ENCODE measurements at regions not wholly inside any gene's neighbourhood (a gene's known extent, or its start where the extent isn't known, plus 50 kb on each side); places are given as distances from the start of the nearest gene placed in this dataset.

DNA sequence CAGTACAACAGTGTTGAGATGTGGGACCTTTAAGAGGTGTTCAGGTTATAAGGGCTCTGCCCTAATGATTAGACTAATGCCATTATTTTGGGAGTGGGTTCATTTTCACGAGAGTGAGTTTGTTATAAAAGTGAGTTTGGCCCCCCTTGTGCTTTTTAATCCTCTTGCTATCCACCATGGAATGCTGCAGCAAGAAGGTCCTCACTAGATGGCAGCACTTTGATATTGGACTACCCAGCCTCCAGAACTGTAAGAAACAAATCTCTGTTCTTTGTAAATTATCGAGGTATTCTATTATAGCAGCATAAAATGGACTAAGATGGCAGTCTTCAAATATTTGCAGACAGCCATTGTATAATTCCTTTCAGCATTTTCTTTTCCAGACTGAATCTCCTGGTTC lies 212.4 kb downstream of the LRRC70 start:
- H3K4me3 Mint-ChIP-seq (ENCODE audit: unreplicated experiment): no peak overlapping the region
- peaks cover 3% of the 10 kb centered on the region for H3K4me1 Mint-ChIP-seq (ENCODE audit: low read depth, unreplicated experiment)
- peaks cover 2% of the 10 kb centered on the region for H3K9me3 Mint-ChIP-seq (ENCODE audit: unreplicated experiment)
- no peaks in the 10 kb centered on the region for H3K36me3 Mint-ChIP-seq (ENCODE audit: unreplicated experiment)
- no peaks in the 10 kb centered on the region for H3K27me3 Mint-ChIP-seq (ENCODE audit: unreplicated experiment)
- DNase-seq: no peak
- no peak overlapping the region for H3K27ac Mint-ChIP-seq (ENCODE audit: unreplicated experiment)
- TF ChIP-seq, protein P1, sequence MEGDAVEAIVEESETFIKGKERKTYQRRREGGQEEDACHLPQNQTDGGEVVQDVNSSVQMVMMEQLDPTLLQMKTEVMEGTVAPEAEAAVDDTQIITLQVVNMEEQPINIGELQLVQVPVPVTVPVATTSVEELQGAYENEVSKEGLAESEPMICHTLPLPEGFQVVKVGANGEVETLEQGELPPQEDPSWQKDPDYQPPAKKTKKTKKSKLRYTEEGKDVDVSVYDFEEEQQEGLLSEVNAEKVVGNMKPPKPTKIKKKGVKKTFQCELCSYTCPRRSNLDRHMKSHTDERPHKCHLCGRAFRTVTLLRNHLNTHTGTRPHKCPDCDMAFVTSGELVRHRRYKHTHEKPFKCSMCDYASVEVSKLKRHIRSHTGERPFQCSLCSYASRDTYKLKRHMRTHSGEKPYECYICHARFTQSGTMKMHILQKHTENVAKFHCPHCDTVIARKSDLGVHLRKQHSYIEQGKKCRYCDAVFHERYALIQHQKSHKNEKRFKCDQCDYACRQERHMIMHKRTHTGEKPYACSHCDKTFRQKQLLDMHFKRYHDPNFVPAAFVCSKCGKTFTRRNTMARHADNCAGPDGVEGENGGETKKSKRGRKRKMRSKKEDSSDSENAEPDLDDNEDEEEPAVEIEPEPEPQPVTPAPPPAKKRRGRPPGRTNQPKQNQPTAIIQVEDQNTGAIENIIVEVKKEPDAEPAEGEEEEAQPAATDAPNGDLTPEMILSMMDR (IDR thresholded peaks at IDR 0.05; ENCODE audit: partially characterized antibody, unreplicated experiment): no peak

DNA sequence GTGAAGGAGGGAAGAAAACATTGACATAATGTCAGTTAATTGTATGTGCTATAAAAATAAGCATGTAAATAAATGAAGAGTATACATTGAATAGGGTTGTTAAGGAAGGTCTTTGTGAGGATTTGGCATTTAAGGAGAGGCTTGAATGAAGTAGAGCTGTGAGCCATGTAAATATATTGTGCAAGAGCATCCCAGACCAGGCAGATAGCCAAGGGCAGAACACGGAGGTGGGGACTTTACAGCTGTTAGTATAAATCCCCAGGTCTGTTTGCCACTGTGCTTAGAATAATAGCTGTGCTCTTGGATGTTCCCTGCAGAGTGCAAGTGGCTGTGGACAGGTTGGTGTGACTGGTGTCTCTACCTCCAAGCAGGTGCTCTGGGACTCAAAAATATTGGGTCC lies 211.7 kb downstream of the LRRC70 start:
- no peak overlapping the region for H3K4me3 Mint-ChIP-seq (ENCODE audit: unreplicated experiment)
- H3K4me1 Mint-ChIP-seq (ENCODE audit: low read depth, unreplicated experiment): peaks cover 3% of the 10 kb centered on the region
- no peaks in the 10 kb centered on the region for H3K27me3 Mint-ChIP-seq (ENCODE audit: unreplicated experiment)
- no peaks in the 10 kb centered on the region for H3K36me3 Mint-ChIP-seq (ENCODE audit: unreplicated experiment)
- H3K9me3 Mint-ChIP-seq (ENCODE audit: unreplicated experiment): peaks cover 2% of the 10 kb centered on the region
- TF ChIP-seq, protein P1 (IDR thresholded peaks at IDR 0.05; ENCODE audit: partially characterized antibody, unreplicated experiment): no peak
- no peak for DNase-seq
- H3K27ac Mint-ChIP-seq (ENCODE audit: unreplicated experiment): no peak overlapping the region

DNA sequence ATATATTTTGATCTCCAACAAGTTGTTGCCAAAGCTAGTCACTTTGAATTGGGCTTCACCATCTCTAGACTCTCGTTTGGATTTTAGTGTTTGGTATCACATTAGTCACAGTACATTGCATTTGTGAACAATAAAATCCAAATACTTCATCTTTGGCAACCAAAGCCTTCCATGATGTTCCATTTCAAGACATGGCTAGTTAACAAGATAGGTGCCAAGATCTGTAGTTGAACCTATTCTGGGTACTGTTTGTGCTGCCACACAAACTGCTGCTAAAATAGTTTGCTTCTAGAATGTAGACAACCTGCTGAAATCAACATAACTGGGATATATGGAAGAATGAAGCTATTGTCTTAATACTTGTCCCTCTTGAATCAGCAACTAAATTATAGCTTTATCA lies 207.5 kb downstream of the LRRC70 start:
- Mint-ChIP-seq H3K27ac (ENCODE audit: unreplicated experiment) (no peak overlapping the region), H3K27me3 (ENCODE audit: unreplicated experiment) (peaks cover 3% of the 10 kb centered on the region), H3K4me3 (ENCODE audit: unreplicated experiment) (no peak overlapping the region), H3K4me1 (ENCODE audit: low read depth, unreplicated experiment) (peaks cover 3% of the 10 kb centered on the region), H3K9me3 (ENCODE audit: unreplicated experiment) (peaks cover 2% of the 10 kb centered on the region), H3K36me3 (ENCODE audit: unreplicated experiment) (no peaks in the 10 kb centered on the region)
- no peak for DNase-seq
- TF ChIP-seq, protein P1 (IDR thresholded peaks at IDR 0.05; ENCODE audit: partially characterized antibody, unreplicated experiment): no peak

DNA sequence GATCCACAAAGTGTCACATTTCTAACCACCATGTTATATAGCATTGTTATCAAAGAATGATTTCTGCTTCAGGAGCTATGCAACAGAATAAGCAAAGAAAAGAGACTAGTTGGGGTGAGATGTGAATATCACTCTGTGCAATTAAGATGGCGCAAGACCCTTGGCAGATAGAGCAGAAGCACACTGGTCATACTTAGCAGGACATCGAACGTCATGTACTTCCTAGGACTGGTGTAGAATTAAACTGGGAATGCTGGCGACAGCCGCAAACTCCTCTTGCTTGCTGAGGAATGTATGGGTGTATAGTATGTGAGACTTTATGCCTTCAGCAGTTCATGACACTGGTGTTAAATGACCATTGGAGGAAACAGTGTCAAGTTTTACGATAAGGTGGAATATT lies 207.0 kb downstream of the LRRC70 start:
- H3K4me3 Mint-ChIP-seq (ENCODE audit: unreplicated experiment): no peak overlapping the region
- TF ChIP-seq, protein P1 (IDR thresholded peaks at IDR 0.05; ENCODE audit: partially characterized antibody, unreplicated experiment): no peak
- no peaks in the 10 kb centered on the region for H3K36me3 Mint-ChIP-seq (ENCODE audit: unreplicated experiment)
- peaks cover 3% of the 10 kb centered on the region for H3K27me3 Mint-ChIP-seq (ENCODE audit: unreplicated experiment)
- no peak for DNase-seq
- H3K27ac Mint-ChIP-seq (ENCODE audit: unreplicated experiment): no peak overlapping the region
- peaks cover 2% of the 10 kb centered on the region for H3K9me3 Mint-ChIP-seq (ENCODE audit: unreplicated experiment)
- H3K4me1 Mint-ChIP-seq (ENCODE audit: low read depth, unreplicated experiment): peaks cover 3% of the 10 kb centered on the region

DNA sequence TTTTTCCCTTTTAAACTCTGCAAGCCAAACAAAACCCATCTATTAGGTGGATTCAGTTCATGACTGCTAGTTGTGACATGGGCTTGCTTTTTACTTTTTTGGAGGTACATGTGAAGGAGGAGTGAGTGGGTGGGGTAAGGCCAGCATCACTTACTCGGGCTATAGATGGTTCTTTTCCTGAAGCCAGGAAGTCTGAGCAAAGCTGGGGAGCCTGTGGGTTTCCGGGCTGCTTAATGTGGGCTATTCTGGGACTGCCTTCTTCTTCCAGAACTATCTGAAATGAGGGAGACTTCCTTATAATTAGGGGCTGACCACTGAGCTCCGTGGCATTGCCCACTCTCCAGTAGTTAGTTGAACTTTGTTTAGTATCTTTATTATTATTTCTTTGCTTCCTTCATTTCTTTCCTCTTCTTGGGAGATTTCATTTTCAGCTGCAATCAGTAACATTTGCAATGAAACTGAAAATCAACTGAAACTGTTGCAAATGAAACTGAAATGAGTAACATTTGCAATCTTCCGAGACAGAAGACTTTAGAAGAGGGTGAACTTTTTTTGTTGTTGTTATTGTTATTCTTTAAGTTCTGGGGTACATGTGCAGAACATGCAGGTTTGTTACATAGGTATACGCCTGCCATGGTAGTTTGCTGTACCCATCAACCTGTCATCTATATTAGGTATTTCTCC lies 204.9 kb downstream of the LRRC70 start:
- Mint-ChIP-seq H3K4me1 (ENCODE audit: low read depth, unreplicated experiment) (peaks cover 3% of the 10 kb centered on the region), H3K4me3 (ENCODE audit: unreplicated experiment) (no peak overlapping the region), H3K27me3 (ENCODE audit: unreplicated experiment) (peaks cover 3% of the 10 kb centered on the region), H3K27ac (ENCODE audit: unreplicated experiment) (no peak overlapping the region), H3K36me3 (ENCODE audit: unreplicated experiment) (no peaks in the 10 kb centered on the region), H3K9me3 (ENCODE audit: unreplicated experiment) (peaks cover 2% of the 10 kb centered on the region)
- no peak for DNase-seq
- TF ChIP-seq, protein P1 (IDR thresholded peaks at IDR 0.05; ENCODE audit: partially characterized antibody, unreplicated experiment): no peak

All from glutamatergic neuron (in vitro differentiated cells).